Stomach (tissue), 8 donors: ENCODE measurements at regions not wholly inside any gene's neighbourhood (a gene's known extent, or its start where the extent isn't known, plus 50 kb on each side); places are given as distances from the start of the nearest gene placed in this dataset.

Source experiments
- DNase-seq, 2 donors: peaks; one replicate each; pipeline versions ENCODE4 v3.0.0 to v3.0.0-alpha.2; 2013 to 2019
- H3K27ac ChIP-seq, 5 donors: fragments of 200-600 bp in 4 of 5; sonication (generic) in 4 of 5; one replicate each; pipeline ENCODE4 v1.5.1; 2013 to 2019; ENCODE audit warnings: mild to moderate bottlenecking in 1 of 5, moderate library complexity in 1 of 5
- H3K27me3 ChIP-seq, 3 donors: fragments of 200-600 bp; sonication (generic); one replicate each; pipeline ENCODE4 v1.5.1; 2017 to 2019; ENCODE audit warnings: mixed run types in 1 of 3
- H3K36me3 ChIP-seq, 4 donors: fragments of 200-600 bp; sonication (generic); 1 replicate in 3 of 4; 2 replicates in 1 of 4; pipeline ENCODE4 v1.5.1; 2016 to 2019
- H3K4me1 ChIP-seq, 4 donors: fragments of 200-600 bp; sonication (generic); one replicate each; pipeline ENCODE4 v1.5.1; 2016 to 2019
- H3K4me3 ChIP-seq, 4 donors: fragments of 200-600 bp; sonication (generic) in 3 of 4; one replicate each; pipeline ENCODE4 v1.5.1; 2016 to 2019; ENCODE audit warnings: mild to moderate bottlenecking in 1 of 4
- H3K9me3 ChIP-seq, 4 donors: fragments of 200-600 bp; sonication (generic); one replicate each; pipeline ENCODE4 v1.5.1; 2016 to 2019
- CTCF ChIP-seq, 7 experiments: fragments of 450-650 bp in 4 of 7; fragments of 200-600 bp in 3 of 7; sonication (generic) in 3 of 7; IDR thresholded peaks; one replicate each; pipeline ENCODE4 v1.5.1; 2016 to 2019; ENCODE audit warnings: antibody characterized with exemption in 7 of 7, control low read depth in 2 of 7, mild to moderate bottlenecking in 1 of 7
- EP300 ChIP-seq: sonication (generic); formaldehyde crosslinking; IDR thresholded peaks from one replicate; pipeline ENCODE4 v1.6.1; 2017; ENCODE audit warnings: antibody characterized with exemption
- POLR2A ChIP-seq, 4 donors: fragments of 450-650 bp; IDR thresholded peaks; one replicate each; pipeline ENCODE4 v1.6.1; 2016; ENCODE audit warnings: antibody characterized with exemption in 4 of 4, control low read depth in 2 of 4, mild to moderate bottlenecking in 1 of 4, moderate library complexity in 1 of 4
- POLR2AphosphoS5 ChIP-seq, 3 donors: sonication (generic); formaldehyde crosslinking; IDR thresholded peaks; one replicate each; pipeline ENCODE4 v1.6.1; 2016; ENCODE audit warnings: antibody characterized with exemption in 3 of 3
- WGBS, 5 donors: extraction: QIAGEN DNeasy Blood & Tissue Kit in 3 of 5; methylation state at CpG; one replicate each; pipeline versions ENCODE4 v1.1.5 to v1.1.7; 2013 to 2018; 5-methylcytosine and 5-hydroxymethylcytosine counted together
- intact Hi-C: fragments of 100-400 bp; cut with DNase I; formaldehyde crosslinking; loops from one replicate; pipeline ENCODE4 v1.15.1; 2023; ENCODE audit warnings: low total_unique reads
- donor health status: healthy with polysubstance abuse.
- donor health status: Bipolar disorder and iron deficiency.
- donor health status: healthy.

DNA sequence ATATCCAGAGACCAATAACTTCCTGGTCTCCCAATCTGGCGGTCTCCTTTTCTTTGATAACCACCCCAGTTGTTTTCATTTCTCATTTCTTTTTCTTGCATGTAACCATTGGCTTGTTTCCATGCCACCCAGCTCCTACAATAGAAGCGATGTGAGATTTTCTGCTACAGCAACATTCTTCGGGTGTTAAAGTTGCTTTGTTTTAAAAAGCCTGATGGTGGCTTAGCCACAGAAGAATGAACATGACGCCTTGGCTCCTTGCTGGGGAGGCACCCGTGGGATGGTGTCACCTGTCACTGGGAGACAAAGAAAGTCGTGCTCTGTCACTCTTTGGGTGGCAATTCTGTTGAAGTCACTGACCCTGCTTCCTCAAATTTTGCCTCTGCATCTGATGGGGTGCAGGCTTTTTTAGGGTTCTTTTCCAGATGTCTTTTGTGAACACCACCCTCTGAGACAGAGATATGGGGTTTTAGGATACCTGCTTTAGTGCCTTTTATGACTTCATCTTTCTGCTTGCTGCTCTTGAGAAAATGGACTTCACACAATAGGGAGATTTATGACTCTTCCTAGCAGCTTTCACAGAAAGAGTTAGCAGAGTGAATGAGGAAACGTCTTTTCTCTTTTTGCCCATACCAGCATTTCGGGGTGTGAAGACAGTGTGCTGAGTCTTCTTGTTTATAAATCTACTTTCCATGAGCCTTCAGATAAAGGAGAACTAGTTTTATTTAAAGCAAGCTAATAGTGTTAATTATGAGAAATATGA, 265.3 kb upstream of the TBX3 start:
- Histone ChIP-seq H3K27me3 (no peaks in the 10 kb centered on the region), H3K9me3 (no peaks in the 10 kb centered on the region), H3K4me3 (no peak overlapping the region), H3K36me3 (no peaks in the 10 kb centered on the region), H3K27ac (no peak overlapping the region), H3K4me1 (no peaks in the 10 kb centered on the region)
- intact Hi-C loops: no loop called here
- 49 to 64% (median 62%) methylated on average over 8 of the region's 8 CpGs for WGBS, 5 donors
- TF ChIP-seq CTCF (IDR thresholded peaks at IDR 0.05) (no peak), POLR2A (IDR thresholded peaks at IDR 0.05) (no peak), POLR2AphosphoS5 (IDR thresholded peaks at IDR 0.05) (no peak), EP300 (no peak)
- DNase-seq: no peak

DNA sequence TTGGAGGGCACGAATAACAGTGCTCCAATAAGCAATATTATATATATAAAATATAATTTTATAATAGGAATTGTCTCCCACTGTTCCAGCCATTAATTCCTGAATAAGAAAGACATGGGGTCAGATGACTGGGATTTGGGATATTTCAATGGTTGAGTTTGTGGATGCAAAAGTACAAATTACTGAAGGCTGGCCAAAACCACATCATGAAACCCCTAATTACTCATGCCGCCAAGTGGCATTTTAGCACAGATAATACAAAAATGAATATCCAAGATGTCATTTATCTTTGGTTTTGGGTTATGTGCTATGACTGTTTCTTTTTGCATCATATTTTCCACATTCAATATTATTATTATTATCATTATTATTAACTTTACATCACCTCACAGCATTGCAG, 261.4 kb upstream of the TBX3 start:
- Histone ChIP-seq H3K27me3 (no peaks in the 10 kb centered on the region), H3K9me3 (peaks cover 0 to 2% (median 0%) of the 10 kb centered on the region in 4 donors), H3K4me3 (no peak overlapping the region), H3K4me1 (no peaks in the 10 kb centered on the region), H3K36me3 (no peaks in the 10 kb centered on the region), H3K27ac (no peak overlapping the region)
- DNase-seq: no peak
- intact Hi-C loops: no loop called here
- no peak for TF ChIP-seq EP300
- no peak for TF ChIP-seq POLR2AphosphoS5 (IDR thresholded peaks at IDR 0.05)
- TF ChIP-seq POLR2A (IDR thresholded peaks at IDR 0.05): no peak
- TF ChIP-seq CTCF (IDR thresholded peaks at IDR 0.05): no peak
- 56 to 93% (median 82%) methylated on average over 2 of the region's 2 CpGs for WGBS, 5 donors

- WGBS, 5 donors: 50 to 76% (median 55%) methylated on average over 4 of the region's 4 CpGs
- H3K36me3 ChIP-seq: no peaks in the 10 kb centered on the region
- intact Hi-C loops: no loop called here
- no peak overlapping the region for H3K27ac ChIP-seq
- H3K4me1 ChIP-seq: no peaks in the 10 kb centered on the region
- H3K27me3 ChIP-seq: no peaks in the 10 kb centered on the region
- no peak for TF ChIP-seq EP300
- no peak for TF ChIP-seq POLR2AphosphoS5 (IDR thresholded peaks at IDR 0.05)
- TF ChIP-seq CTCF (IDR thresholded peaks at IDR 0.05): no peak
- no peak for TF ChIP-seq POLR2A (IDR thresholded peaks at IDR 0.05)
- H3K9me3 ChIP-seq: peaks cover 0 to 8% (median 0%) of the 10 kb centered on the region in 4 donors
- H3K4me3 ChIP-seq: no peak overlapping the region
- no peak for DNase-seq
These were observed 260.8 kb upstream of the TBX3 start for GRCh38 chr12:114944736-114945135.

- no peaks in the 10 kb centered on the region for H3K36me3 ChIP-seq
- H3K27ac ChIP-seq: no peak overlapping the region
- peaks cover 0 to 8% (median 0%) of the 10 kb centered on the region in 4 donors for H3K9me3 ChIP-seq
- no peaks in the 10 kb centered on the region for H3K27me3 ChIP-seq
- WGBS, 5 donors: 81 to 96% (median 89%) methylated on average over 1 of the region's 1 CpG
- TF ChIP-seq CTCF (IDR thresholded peaks at IDR 0.05) (no peak), POLR2AphosphoS5 (IDR thresholded peaks at IDR 0.05) (no peak)
- no peak for DNase-seq
- no peaks in the 10 kb centered on the region for H3K4me1 ChIP-seq
- no peak overlapping the region for H3K4me3 ChIP-seq
- intact Hi-C loops: no loop called here
These were observed 259.6 kb upstream of the TBX3 start for GRCh38 chr12:114943601-114944000.
